ENCODE measurements at regions not wholly inside any gene's neighbourhood (a gene's known extent, or its start where the extent isn't known, plus 50 kb on each side); places are given as distances from the start of the nearest gene placed in this dataset.

DNA sequence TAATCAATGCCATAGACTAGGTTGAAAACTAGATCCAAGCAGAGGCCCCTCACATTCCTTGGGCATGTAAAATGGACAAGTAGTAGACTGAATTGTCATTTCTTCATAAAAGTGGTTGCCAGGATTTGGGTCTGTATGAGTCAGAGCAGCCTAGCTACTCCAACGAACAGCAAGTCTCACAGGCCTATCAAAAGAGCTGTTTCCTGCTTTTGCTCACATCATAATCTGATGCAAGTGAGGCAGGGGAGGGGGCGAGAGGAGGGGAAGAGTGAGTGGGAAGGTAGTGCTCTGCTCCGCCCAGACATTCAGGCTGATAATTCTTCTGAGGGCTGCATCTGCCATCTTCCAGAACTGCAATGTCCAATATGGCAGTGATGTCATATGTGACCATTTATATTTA lies 228.9 kb upstream of the PRICKLE2 start:
- no peaks in the 10 kb centered on the region for H3K27me3 ChIP-seq (ENCODE audit: control insufficient read depth, insufficient read depth, low read length)
- TF ChIP-seq, protein P1, sequence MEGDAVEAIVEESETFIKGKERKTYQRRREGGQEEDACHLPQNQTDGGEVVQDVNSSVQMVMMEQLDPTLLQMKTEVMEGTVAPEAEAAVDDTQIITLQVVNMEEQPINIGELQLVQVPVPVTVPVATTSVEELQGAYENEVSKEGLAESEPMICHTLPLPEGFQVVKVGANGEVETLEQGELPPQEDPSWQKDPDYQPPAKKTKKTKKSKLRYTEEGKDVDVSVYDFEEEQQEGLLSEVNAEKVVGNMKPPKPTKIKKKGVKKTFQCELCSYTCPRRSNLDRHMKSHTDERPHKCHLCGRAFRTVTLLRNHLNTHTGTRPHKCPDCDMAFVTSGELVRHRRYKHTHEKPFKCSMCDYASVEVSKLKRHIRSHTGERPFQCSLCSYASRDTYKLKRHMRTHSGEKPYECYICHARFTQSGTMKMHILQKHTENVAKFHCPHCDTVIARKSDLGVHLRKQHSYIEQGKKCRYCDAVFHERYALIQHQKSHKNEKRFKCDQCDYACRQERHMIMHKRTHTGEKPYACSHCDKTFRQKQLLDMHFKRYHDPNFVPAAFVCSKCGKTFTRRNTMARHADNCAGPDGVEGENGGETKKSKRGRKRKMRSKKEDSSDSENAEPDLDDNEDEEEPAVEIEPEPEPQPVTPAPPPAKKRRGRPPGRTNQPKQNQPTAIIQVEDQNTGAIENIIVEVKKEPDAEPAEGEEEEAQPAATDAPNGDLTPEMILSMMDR (IDR thresholded peaks at IDR 0.05) = no peak
- no peak overlapping the region for H2AFZ ChIP-seq
- H3K79me2 ChIP-seq = no peaks in the 10 kb centered on the region
- no peak overlapping the region for H3K27ac ChIP-seq
- H3K4me3 ChIP-seq (ENCODE audit: low read depth, low read length) = no peak overlapping the region
- no peak overlapping the region for H3K9ac ChIP-seq
- H3K4me1 ChIP-seq = no peaks in the 10 kb centered on the region
- H3K4me2 ChIP-seq (ENCODE audit: low read length) = no peak overlapping the region
- H3K36me3 ChIP-seq (ENCODE audit: control insufficient read depth, insufficient read depth, low read length) = no peaks in the 10 kb centered on the region
- no peaks in the 10 kb centered on the region for H3K9me3 ChIP-seq (ENCODE audit: control insufficient read depth, low read length)

DNA sequence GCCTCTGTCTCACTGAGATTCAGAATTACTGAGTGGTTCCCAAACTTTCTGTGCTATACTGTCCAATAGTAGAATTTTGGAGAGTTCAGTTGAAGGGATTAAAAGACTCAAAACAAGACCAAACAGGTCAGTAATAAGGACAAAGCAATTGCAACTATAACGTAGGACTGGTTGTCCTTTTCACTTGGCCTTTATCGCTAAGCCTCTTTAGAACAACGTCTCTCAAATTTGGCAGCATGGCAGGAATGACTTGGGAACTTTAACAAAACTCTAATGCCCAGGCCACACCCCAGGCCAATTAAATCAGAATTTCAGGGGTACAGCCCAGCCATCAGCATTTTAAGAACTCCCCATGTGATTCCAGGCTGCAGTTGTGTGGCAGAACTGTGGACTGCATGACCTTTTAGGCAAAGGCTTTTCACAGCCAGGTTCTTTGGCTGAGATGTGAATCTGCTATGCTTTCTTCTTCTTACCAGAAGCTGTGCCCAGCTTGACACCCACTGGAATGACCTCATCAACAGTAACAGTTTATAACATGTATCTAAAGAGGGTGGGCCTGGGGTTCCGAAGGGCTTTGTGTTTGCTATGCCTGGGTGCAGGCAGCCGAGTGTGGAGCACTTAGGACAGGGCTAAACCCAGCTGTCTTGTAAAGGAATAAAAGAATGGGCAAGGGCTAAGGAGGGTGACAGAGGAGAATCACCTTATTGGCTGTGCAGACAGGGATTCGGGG lies 226.2 kb upstream of the PRICKLE2 start:
- TF ChIP-seq, protein P1 (IDR thresholded peaks at IDR 0.05) = no peak
- Histone ChIP-seq H3K79me2 (no peaks in the 10 kb centered on the region), H3K4me3 (ENCODE audit: low read depth, low read length) (no peak overlapping the region), H3K4me2 (ENCODE audit: low read length) (no peak overlapping the region), H3K4me1 (no peaks in the 10 kb centered on the region), H3K27ac (no peak overlapping the region), H3K36me3 (ENCODE audit: control insufficient read depth, insufficient read depth, low read length) (no peaks in the 10 kb centered on the region), H3K9me3 (ENCODE audit: control insufficient read depth, low read length) (no peaks in the 10 kb centered on the region), H3K9ac (no peak overlapping the region), H2AFZ (no peak overlapping the region), H3K27me3 (ENCODE audit: control insufficient read depth, insufficient read depth, low read length) (no peaks in the 10 kb centered on the region)

DNA sequence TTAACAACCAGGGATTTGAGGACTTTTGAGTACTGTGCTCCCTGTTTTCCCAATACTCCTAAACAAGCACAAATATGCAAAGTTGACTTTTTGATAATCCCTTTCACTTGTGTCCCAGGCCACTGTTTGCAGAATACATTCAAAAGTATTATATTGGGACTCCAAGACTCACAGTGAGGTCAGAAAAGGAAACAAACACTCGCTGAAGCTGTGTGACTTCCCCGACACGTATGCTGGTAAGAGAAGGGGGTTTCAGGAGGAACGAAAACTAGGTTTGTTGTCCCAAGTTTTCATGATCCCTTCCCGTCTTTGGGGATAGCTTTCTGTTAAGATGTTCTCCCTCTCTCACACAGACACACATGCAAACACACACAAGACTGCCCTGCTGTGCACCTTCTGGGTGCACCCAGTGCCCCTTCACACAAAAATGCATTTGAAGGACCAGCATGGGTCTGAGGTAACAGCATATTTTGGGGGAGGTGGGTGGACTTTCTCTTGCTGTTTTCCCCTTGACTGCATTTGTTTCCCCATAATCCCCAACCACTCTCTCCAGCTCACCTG lies 225.2 kb upstream of the PRICKLE2 start:
- TF ChIP-seq, protein P1 (IDR thresholded peaks at IDR 0.05) = no peak
- Histone ChIP-seq H3K9me3 (ENCODE audit: control insufficient read depth, low read length) (no peaks in the 10 kb centered on the region), H3K27ac (no peak overlapping the region), H3K27me3 (ENCODE audit: control insufficient read depth, insufficient read depth, low read length) (no peaks in the 10 kb centered on the region), H3K9ac (no peak overlapping the region), H2AFZ (no peak overlapping the region), H3K4me2 (ENCODE audit: low read length) (no peak overlapping the region), H3K36me3 (ENCODE audit: control insufficient read depth, insufficient read depth, low read length) (no peaks in the 10 kb centered on the region), H3K79me2 (no peaks in the 10 kb centered on the region), H3K4me3 (ENCODE audit: low read depth, low read length) (no peak overlapping the region), H3K4me1 (no peaks in the 10 kb centered on the region)

DNA sequence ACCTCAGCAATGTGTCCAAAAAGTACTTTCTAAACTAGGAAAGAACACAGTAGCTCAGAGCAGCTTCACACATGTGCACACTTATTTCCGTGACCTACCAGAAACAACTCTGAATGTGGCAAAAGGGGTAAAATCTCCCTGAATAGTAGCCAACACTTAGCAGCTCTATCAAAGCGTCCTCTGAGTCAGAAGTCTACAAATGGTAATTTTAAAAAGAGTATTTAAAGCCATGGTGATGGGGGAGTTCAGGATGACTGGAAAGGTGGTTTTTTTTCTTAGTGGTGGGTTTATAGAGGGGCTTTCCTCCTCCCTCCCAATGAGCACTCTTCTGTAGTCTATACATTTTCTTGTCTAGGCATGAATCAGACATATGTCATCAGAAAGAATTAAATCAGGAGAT lies 223.8 kb upstream of the PRICKLE2 start:
- Histone ChIP-seq H3K9me3 (ENCODE audit: control insufficient read depth, low read length) (no peaks in the 10 kb centered on the region), H2AFZ (no peak overlapping the region), H3K36me3 (ENCODE audit: control insufficient read depth, insufficient read depth, low read length) (no peaks in the 10 kb centered on the region), H3K4me3 (ENCODE audit: low read depth, low read length) (no peak overlapping the region), H3K79me2 (no peaks in the 10 kb centered on the region), H3K4me2 (ENCODE audit: low read length) (no peak overlapping the region), H3K4me1 (peaks cover 4% of the 10 kb centered on the region), H3K27ac (no peak overlapping the region), H3K27me3 (ENCODE audit: control insufficient read depth, insufficient read depth, low read length) (no peaks in the 10 kb centered on the region), H3K9ac (no peak overlapping the region)
- TF ChIP-seq, protein P1 (IDR thresholded peaks at IDR 0.05) = no peak

DNA sequence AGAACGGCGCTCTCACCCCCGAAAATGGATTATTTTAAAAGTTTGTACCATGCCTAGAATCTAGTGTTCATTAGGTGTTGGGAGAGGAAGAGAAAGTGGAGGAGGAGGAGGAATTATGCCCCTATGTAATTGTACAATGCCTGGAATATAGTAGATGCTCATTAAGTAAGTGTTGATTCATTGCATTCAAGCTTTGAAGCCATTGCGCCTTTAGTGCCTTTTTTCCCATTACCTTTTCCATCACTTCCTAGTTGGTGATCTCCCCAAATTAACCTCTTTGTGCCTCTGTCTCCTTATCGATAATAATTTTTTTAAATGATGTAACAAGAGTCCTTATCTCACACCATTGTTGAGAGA lies 220.7 kb upstream of the PRICKLE2 start:
- H3K9ac ChIP-seq = no peak overlapping the region

More for the DNA sequence above, 220.7 kb upstream of the PRICKLE2 start:
- no peaks in the 10 kb centered on the region for H3K79me2 ChIP-seq
- H3K9me3 ChIP-seq (ENCODE audit: control insufficient read depth, low read length) = no peaks in the 10 kb centered on the region
- H3K36me3 ChIP-seq (ENCODE audit: control insufficient read depth, insufficient read depth, low read length) = no peaks in the 10 kb centered on the region
- peak overlapping the region; percentile 88 for H2AFZ ChIP-seq
- H3K4me3 ChIP-seq (ENCODE audit: low read depth, low read length) = peak overlapping the region; percentile 58
- TF ChIP-seq, protein P1 (IDR thresholded peaks at IDR 0.05) = no peak
- no peak overlapping the region for H3K27ac ChIP-seq
- H3K4me2 ChIP-seq (ENCODE audit: low read length) = no peak overlapping the region
- peaks cover 4% of the 10 kb centered on the region for H3K4me1 ChIP-seq
- H3K27me3 ChIP-seq (ENCODE audit: control insufficient read depth, insufficient read depth, low read length) = no peaks in the 10 kb centered on the region
